HG03196 (cell line): ENCODE measurements at regions not wholly inside any gene's neighbourhood (a gene's known extent, or its start where the extent isn't known, plus 50 kb on each side); places are given as distances from the start of the nearest gene placed in this dataset.
"Not testable (repeated sequence)": the region's sequence is repeated elsewhere in the genome, so short reads cannot be mapped to it uniquely, and the experiment has no call there.

Source experiments
- ATAC-seq: cut with Tn5 transposase; IDR thresholded peaks from one replicate; pipeline ENCODE4 v1.9.1; 2021; ENCODE audit not compliant: unreplicated experiment

- no peak for ATAC-seq
Observed at GRCh38 chr3:34570916-34571705, 772.7 kb downstream of the PDCD6IP start.

GRCh38 chr3:34571714-34572113 is 773.3 kb downstream of the PDCD6IP start:
- no peak for ATAC-seq

GRCh38 chr3:34575776-34576175 is 777.3 kb downstream of the PDCD6IP start:
- ATAC-seq: no peak

DNA sequence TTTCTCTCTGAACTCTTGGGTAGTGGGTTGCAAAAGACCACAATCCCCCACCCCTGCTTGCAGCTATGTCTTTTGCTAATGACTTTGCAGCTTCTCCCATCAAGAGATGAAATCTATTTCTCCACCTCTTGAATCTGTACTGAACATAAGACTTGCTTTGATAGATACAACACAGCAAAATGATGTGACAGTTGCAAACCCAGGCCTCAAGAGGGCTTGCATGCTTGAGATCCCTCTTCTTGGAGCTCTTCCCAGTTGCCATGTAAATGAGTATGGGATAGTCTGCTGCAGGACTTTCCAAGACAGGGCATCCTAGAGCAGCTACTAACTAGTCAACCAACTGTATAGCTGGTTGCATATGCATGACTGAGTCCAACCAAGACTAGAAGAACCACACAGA is 783.6 kb downstream of the PDCD6IP start:
- no peak for ATAC-seq

- ATAC-seq: no peak
Observed at GRCh38 chr3:34583451-34583850, 785.0 kb downstream of the PDCD6IP start.

- ATAC-seq: no peak
Observed at GRCh38 chr3:34584971-34585370, 786.5 kb downstream of the PDCD6IP start.

DNA sequence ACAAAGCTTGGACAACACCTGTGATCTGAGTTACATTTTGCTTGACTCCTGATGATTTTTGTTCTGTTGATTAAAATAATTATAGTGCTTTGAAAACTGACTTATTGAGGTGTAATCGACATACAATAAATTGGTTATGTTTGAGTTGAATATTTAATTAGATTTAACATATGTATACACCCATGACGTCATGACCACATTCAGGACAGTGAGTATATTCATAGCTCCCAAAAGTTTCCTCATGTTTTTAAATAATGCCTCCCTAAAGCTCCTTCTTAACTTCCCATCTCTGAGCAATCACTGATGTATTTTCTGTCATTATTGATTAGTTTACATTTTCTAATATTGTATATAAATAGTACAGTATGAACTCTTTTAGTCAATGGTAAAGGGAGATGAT is 801.2 kb downstream of the PDCD6IP start:
- ATAC-seq: no peak

GRCh38 chr3:34619990-34620389 is 821.6 kb downstream of the PDCD6IP start:
- ATAC-seq: no peak

- no peak for ATAC-seq
Observed at GRCh38 chr3:34626699-34627098, 828.3 kb downstream of the PDCD6IP start.

DNA sequence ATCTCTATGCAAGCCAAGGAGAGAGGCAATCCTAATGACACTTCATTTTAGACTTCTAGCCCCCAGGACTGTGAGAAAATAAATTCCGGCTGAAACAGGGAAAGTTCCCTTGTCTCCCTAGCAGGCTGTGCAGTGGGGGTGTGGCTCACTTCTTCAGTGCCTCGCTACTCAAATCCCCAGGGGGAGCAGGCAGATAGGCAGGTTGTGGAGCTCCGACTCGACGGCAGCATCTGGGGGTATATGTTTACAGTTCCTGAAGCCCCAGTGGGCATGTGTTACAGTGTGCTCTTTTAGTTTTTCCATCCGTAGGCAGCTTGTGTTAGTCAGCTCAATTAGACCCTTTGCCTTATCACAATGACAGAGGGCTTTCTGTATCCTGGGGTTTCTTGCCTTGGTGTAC is 836.5 kb downstream of the PDCD6IP start:
- no peak for ATAC-seq

GRCh38 chr3:34635352-34635850 is 837.0 kb downstream of the PDCD6IP start:
- ATAC-seq: no peak

- ATAC-seq: no peak
Observed at GRCh38 chr3:34646911-34647460, 848.6 kb downstream of the PDCD6IP start.

DNA sequence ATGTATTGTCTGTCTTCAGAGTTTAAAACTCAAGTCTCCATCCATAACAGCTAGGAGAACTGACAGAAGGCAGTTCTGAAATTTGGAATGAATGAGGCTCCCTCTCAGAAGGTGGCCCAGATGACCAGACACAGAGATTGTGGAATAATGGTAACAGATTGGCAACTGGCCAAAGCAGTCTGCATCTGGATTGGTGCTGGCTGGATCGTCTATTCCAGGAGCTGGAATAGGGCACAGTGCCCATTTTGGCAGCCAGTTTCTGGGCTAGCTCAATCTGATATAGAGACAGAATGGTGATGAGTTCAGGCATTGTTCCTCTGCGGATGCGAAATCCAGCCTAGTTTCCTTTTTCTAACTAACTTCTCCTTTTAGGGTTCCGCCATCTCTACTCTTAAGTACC is 851.7 kb downstream of the PDCD6IP start:
- ATAC-seq: no peak

GRCh38 chr3:34668915-34669314 is 870.5 kb downstream of the PDCD6IP start:
- no peak for ATAC-seq

GRCh38 chr3:34669490-34669889 is 871.1 kb downstream of the PDCD6IP start:
- no peak for ATAC-seq

DNA sequence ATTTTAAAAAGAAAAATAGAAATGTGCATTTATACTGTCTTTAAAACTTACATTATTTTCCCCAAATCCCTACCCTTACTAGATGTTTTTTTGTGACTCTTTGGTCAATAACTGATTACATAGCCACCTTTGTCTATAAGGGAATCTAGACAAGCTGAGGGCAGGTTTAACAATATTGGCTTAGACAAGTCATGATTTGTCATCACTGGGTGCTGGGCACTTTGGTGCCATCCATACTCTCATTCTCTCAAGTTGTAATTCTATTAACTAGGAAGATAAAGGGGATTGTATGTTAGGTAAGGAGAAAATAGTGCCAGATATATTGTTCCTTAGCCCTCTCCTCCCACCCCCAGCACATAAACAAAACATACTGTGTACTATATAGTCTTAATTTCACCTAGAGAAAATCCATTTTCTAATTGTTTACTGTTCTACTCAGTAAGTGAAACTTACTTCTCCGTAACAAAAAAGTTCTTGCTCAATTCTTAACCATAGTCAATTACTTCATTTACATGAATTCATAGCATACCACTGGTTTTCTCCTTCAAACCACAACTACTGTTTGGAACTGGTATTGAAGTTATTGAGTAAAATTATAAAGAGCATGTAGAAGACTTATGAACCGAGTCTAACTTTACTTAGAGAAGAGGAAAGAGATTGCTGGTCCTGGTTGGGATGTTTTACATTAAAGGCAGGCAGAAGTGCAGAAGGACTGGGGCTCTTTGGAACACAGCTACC is 877.1 kb downstream of the PDCD6IP start:
- ATAC-seq: no peak

DNA sequence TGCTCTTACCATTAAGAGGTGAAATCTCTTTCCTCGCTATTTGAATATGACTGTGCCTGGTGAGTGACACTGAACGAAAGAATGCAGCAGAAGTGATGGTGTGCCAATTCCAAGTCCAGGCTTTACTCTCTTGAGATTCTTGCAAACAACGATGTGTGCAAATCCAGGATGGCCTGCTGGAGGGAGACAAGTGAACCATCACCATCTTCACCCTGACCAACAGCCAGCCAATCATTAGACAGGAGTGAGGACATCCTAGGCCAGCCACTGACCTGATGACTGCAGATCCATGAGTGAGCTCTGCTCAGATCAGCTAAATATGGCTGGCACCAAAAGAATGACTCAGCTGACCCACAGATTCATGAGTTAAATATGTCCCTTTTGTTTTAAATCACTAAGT is 878.0 kb downstream of the PDCD6IP start:
- no peak for ATAC-seq

DNA sequence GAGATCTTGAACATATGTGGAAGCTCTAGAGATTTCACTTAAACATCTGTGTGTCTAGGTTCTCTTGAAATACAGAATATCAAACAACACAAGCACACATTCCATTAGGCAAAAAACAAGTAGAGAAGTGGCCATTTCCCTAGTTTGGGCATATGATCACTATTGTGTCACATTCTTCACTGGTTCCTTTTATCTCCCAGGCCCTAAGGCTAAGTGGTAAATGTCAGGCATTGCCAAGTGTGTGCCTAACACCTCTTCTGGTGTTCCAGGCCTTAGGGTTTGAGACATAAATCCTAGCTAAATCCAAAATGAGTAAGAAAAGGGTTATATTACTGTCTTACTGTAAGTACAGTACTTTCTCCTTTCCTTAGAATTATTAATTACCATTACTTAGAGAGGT is 880.1 kb downstream of the PDCD6IP start:
- no peak for ATAC-seq

GRCh38 chr3:34679055-34679454 is 880.6 kb downstream of the PDCD6IP start:
- ATAC-seq: not testable (repeated sequence)

DNA sequence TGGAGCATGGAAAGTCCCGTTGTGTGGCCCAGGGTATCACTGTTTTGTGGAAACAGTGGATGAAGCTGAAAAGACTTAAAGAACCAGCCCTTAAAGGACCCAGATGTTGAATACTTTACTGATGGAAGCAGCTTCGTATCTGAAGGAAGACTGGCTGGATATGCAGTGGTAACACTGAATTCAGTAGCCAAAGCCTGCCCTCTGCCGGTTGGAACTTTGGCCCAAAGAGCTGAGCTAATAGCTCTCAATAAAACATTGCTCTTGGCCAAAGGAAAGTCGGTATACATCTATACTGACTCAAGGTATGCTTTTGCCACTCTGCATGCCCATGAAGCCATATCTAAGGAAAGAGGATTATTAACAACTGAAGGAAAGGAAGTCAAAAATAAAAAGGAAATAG is 885.4 kb downstream of the PDCD6IP start:
- no peak for ATAC-seq

DNA sequence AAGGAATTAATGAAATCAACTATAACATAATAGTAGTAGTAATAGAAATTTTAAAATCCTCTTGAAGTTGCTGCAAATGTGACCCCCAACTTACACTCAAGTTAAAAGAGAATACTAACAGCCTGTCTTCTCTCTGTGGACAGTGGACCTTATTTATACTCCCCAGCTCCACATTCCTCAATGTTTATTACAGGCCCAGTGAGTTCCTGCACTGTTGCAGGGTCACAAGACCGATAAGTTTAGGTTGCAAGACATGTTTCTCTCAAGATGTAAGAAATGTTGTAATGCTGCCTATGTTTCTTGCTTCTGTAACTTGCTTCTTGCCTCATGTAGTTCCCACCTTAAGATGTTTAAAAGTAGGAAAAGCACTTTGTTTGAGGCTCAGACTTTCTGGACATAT is 888.1 kb downstream of the PDCD6IP start:
- ATAC-seq: no peak

- ATAC-seq: no peak
Observed at GRCh38 chr3:34687671-34688070, 889.2 kb downstream of the PDCD6IP start.
